T-helper 17 cell (primary cell): ENCODE measurements at regions not wholly inside any gene's neighbourhood (a gene's known extent, or its start where the extent isn't known, plus 50 kb on each side); places are given as distances from the start of the nearest gene placed in this dataset.
"Not testable (repeated sequence)": the region's sequence is repeated elsewhere in the genome, so short reads cannot be mapped to it uniquely, and the experiment has no call there.

Source experiments
- ATAC-seq: fragments of 150-1000 bp; cut with Tn5 transposase; 2 replicates; pipeline ENCODE4 v1.10.0; 2021; ENCODE audit warnings: mild to moderate bottlenecking, moderate library complexity
- DNase-seq, 3 donors: peaks; one replicate each; pipeline versions ENCODE4 v3.0.0 to v3.0.0-alpha.2; 2020 to 2021
- H3K9me3 ChIP-seq: one replicate; pipeline ENCODE4 v1.7.0; 2013; ENCODE audit warnings: low read length, mild to moderate bottlenecking; ENCODE audit not compliant: control insufficient read depth, poor library complexity, severe bottlenecking
- H3K27ac Mint-ChIP-seq: one replicate; pipeline ENCODE4 v1.8.0; 2022; ENCODE audit warnings: mild to moderate bottlenecking, moderate library complexity, mixed read lengths
- H3K27me3 Mint-ChIP-seq: one replicate; pipeline ENCODE4 v1.8.0; 2022; ENCODE audit warnings: mixed read lengths
- H3K36me3 Mint-ChIP-seq: one replicate; pipeline ENCODE4 v1.8.0; 2022; ENCODE audit warnings: low read depth, mixed read lengths
- H3K4me1 Mint-ChIP-seq: one replicate; pipeline ENCODE4 v1.8.0; 2022; ENCODE audit warnings: mild to moderate bottlenecking, mixed read lengths
- H3K4me3 Mint-ChIP-seq: one replicate; pipeline ENCODE4 v1.8.0; 2022; ENCODE audit warnings: mild to moderate bottlenecking, moderate library complexity, mixed read lengths

DNA sequence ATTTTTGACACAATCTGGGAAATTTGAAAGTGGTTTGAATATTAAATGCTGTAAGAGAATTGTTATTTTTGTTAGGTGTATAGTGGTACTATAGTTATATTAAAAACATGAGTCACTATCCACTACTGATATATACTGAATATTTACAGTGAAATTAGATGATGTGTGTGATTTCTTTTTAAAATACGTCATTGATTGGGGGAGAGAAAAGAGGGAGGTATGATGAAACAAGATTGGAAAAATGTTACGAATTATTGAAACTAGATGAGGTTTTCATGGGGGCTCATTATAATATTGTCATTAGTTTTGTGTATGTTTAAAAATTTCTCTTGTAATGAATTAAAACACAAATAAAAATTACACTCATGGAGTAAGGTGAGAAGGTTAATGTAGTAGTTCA lies 571.4 kb downstream of the HTR7 start:
- no peak for ATAC-seq
- Mint-ChIP-seq H3K27ac (no peak overlapping the region), H3K27me3 (no peaks in the 10 kb centered on the region)

DNA sequence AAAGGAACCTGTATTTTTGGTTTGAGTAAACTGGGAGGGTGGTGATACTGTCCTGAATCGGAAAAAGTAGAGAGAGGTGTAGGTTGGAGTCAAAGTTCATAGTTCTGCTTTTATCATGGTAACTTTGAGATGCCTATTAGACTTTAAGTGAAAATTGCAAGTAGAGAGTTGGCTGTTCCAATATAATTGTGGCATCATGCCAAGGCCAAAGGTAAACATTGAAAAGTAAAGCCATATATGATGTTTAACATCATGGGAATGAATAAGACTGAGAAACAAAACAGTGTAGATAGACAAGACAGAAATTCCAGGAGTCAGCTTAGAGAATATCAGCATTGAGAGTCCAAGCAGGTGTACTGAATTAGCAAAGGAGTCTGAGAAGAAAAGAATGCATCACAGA lies 570.9 kb downstream of the HTR7 start:
- H3K4me3 Mint-ChIP-seq: no peak overlapping the region
- no peaks in the 10 kb centered on the region for H3K27me3 Mint-ChIP-seq

More for the DNA sequence above, 571.4 kb downstream of the HTR7 start:
- Mint-ChIP-seq H3K36me3 (no peaks in the 10 kb centered on the region), H3K4me3 (no peak overlapping the region), H3K4me1 (no peaks in the 10 kb centered on the region)
- H3K9me3 ChIP-seq: no peaks in the 10 kb centered on the region
- no peak for DNase-seq

GRCh38 chr10:90288391-90288933 lies 569.4 kb downstream of the HTR7 start:
- H3K4me3 Mint-ChIP-seq: no peak overlapping the region
- ATAC-seq (no peak), DNase-seq (no peak)
- no peaks in the 10 kb centered on the region for H3K27me3 Mint-ChIP-seq
- no peaks in the 10 kb centered on the region for H3K4me1 Mint-ChIP-seq
- no peaks in the 10 kb centered on the region for H3K36me3 Mint-ChIP-seq
- no peaks in the 10 kb centered on the region for H3K9me3 ChIP-seq
- H3K27ac Mint-ChIP-seq: no peak overlapping the region

More for the DNA sequence above, 570.9 kb downstream of the HTR7 start:
- no peaks in the 10 kb centered on the region for H3K36me3 Mint-ChIP-seq
- DNase-seq: no peak
- no peaks in the 10 kb centered on the region for H3K4me1 Mint-ChIP-seq
- H3K27ac Mint-ChIP-seq: no peak overlapping the region
- no peaks in the 10 kb centered on the region for H3K9me3 ChIP-seq
- no peak for ATAC-seq

DNA sequence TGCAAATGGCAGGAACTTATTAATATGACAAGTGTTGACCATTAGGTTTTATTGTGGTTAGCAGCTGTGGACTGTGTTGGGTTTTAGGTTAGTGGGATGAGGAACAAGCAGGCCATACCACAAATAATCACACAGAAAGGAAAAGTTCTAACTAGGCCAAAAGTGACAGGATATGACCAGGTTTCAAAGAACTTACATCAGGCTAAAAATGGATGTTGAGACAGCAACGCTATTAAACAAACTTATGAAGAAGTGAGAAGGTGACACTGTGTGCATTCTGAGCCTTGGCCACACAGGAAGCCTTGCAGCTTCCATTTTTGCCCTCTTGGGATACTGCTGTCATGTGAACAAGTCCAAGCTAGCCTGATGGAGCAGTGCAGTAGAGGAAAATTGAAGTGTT lies 568.8 kb downstream of the HTR7 start:
- Mint-ChIP-seq H3K27ac (no peak overlapping the region), H3K36me3 (no peaks in the 10 kb centered on the region), H3K4me1 (no peaks in the 10 kb centered on the region), H3K4me3 (no peak overlapping the region), H3K27me3 (no peaks in the 10 kb centered on the region)
- no peak for ATAC-seq
- no peaks in the 10 kb centered on the region for H3K9me3 ChIP-seq
- DNase-seq: no peak

GRCh38 chr10:90293616-90294015 lies 564.2 kb downstream of the HTR7 start:
- no peaks in the 10 kb centered on the region for H3K9me3 ChIP-seq
- Mint-ChIP-seq H3K36me3 (no peaks in the 10 kb centered on the region), H3K4me3 (no peak overlapping the region), H3K27ac (no peak overlapping the region), H3K27me3 (no peaks in the 10 kb centered on the region), H3K4me1 (no peaks in the 10 kb centered on the region)
- ATAC-seq: no peak
- DNase-seq: no peak

DNA sequence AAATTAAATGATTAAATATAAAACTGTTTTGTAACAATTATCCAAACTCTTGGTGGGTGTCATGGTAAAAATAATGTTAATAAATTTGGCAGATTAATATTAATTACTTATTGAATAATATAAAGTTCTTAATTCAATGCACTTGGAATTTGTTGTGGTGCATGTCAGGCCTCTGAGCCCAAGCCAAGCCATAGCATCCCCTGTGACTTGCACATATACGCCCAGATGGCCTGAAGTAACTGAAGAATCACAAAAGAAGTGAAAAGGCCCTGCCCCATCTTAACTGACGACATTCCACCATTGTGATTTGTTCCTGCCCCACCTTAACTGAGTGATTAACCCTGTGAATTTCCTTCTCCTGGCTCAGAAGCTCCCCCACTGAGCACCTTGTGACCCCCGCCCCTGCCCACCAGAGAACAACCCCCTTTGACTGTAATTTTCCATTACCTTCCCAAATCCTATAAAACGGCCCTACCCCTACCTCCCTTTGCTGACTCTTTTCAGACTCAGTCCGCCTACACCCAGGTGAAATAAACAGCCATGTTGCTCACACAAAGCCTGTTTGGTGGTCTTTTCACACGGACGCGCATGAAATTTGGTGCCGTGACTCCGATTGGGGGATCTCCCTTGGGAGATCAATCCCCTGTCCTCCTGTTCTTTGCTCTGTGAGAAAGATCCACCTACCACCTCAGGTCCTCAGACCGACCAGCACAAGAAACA lies 562.9 kb downstream of the HTR7 start:
- H3K9me3 ChIP-seq, H3K36me3 Mint-ChIP-seq, H3K4me1 Mint-ChIP-seq, H3K4me3 Mint-ChIP-seq, ATAC-seq, H3K27ac Mint-ChIP-seq, DNase-seq, H3K27me3 Mint-ChIP-seq: not testable (repeated sequence)

DNA sequence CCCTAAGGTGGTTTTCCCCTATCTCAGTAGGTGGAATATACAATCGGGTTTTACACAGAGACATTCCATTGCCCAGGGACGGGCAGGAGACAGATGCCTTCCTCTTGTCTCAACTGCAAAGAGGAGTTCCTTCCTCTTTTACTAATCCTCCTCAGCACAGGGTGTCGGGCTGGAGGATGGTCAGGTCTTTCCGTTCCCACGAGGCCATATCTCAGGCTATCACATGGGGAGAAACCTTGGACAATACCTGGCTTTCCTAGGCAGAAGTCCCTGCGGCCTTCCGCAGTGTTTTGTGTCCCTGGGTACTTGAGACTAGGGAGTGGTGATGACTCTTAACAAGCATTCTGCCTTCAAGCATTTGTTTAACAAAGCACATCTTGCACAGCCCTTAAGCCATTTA lies 555.8 kb downstream of the HTR7 start:
- not testable (repeated sequence) for H3K9me3 ChIP-seq, ATAC-seq, H3K27ac Mint-ChIP-seq, H3K36me3 Mint-ChIP-seq, DNase-seq, H3K4me3 Mint-ChIP-seq, H3K27me3 Mint-ChIP-seq, H3K4me1 Mint-ChIP-seq

DNA sequence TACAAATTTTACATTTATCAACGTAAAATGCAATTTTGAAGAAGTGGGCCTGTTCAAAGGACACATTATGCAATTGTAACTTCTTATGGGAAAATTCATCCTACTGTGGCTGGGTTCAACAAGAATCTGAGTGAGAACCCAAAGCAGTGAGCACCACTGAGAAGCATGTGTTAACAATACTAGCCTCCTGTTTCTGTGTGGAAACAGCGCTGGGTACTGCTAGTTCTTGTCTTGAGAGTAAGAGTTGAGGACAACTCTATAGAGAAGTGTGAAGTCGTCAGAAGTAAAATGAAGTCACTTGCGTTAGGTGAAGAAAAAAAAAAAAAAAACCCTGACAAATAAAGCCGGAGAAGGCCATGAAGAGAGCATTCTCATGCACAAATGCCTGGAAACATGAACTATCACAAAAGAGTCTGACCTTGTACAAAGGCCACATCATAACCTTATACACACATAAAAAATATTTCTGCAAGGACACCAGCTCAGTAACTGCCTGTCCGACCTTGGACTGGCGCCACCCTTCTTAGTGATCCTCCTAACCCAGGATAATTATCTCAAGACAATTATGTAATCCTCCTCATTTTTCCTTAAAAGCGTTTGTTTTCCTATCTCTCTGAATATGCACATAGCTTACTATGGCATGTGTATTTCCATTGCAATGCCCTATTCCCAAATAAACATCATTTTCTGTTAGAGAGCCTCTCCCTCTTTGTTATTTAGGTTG lies 554.9 kb downstream of the HTR7 start:
- H3K27me3 Mint-ChIP-seq: no peaks in the 10 kb centered on the region
- H3K4me3 Mint-ChIP-seq: no peak overlapping the region
- ATAC-seq (no peak), DNase-seq (no peak)
- no peak overlapping the region for H3K27ac Mint-ChIP-seq
- no peaks in the 10 kb centered on the region for H3K9me3 ChIP-seq
- no peaks in the 10 kb centered on the region for H3K36me3 Mint-ChIP-seq
- no peaks in the 10 kb centered on the region for H3K4me1 Mint-ChIP-seq

DNA sequence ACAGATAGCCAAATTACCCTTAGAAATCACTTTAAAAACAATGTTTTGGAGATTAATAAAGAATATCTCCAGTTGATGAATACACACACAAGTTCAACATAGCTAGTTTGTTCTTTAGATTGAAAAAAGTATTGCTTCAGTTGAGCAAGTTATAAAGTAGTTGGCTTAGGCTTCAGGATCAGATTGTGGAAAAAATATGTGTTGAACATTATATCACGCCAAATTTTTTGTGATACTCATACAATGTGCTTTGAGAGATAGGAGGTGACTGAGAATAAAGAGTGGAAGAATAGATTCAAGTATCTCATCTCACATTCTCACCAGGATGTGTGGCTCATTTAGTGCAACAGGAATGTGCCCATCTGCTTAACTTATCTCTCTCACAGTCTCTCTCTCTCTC lies 553.3 kb downstream of the HTR7 start:
- no peak for DNase-seq
- no peaks in the 10 kb centered on the region for H3K9me3 ChIP-seq
- Mint-ChIP-seq H3K27ac (no peak overlapping the region), H3K4me1 (no peaks in the 10 kb centered on the region), H3K36me3 (no peaks in the 10 kb centered on the region), H3K4me3 (no peak overlapping the region), H3K27me3 (no peaks in the 10 kb centered on the region)
- ATAC-seq: no peak

- no peak overlapping the region for H3K27ac Mint-ChIP-seq
- no peaks in the 10 kb centered on the region for H3K36me3 Mint-ChIP-seq
- no peaks in the 10 kb centered on the region for H3K4me1 Mint-ChIP-seq
- H3K27me3 Mint-ChIP-seq: no peaks in the 10 kb centered on the region
- H3K9me3 ChIP-seq: no peaks in the 10 kb centered on the region
- DNase-seq (no peak), ATAC-seq (no peak)
- no peak overlapping the region for H3K4me3 Mint-ChIP-seq
These were observed 551.7 kb downstream of the HTR7 start for GRCh38 chr10:90306187-90306586.

DNA sequence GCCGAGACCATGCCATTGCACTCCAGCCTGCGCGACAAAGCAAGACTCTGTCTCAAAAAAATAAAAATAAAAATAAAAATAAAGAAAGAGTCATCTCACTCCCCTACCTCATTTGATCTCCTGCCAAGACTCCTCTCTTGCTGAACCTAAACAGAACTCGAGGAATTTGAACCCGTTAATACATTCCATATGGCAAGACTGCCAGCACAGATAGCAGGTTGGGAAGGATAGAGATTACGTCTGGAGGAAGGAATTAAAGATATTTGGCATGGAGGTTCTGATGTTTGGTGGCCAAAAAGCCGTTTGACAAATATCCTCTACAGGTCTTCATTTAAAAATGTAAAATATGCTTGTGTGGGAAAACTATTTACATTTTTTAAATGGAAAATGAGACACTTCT lies 549.6 kb downstream of the HTR7 start:
- H3K27ac Mint-ChIP-seq: no peak overlapping the region
- H3K9me3 ChIP-seq: no peaks in the 10 kb centered on the region
- H3K27me3 Mint-ChIP-seq: no peaks in the 10 kb centered on the region
- H3K4me3 Mint-ChIP-seq: no peak overlapping the region
- no peaks in the 10 kb centered on the region for H3K4me1 Mint-ChIP-seq
- DNase-seq (no peak), ATAC-seq (no peak)
- H3K36me3 Mint-ChIP-seq: no peaks in the 10 kb centered on the region

DNA sequence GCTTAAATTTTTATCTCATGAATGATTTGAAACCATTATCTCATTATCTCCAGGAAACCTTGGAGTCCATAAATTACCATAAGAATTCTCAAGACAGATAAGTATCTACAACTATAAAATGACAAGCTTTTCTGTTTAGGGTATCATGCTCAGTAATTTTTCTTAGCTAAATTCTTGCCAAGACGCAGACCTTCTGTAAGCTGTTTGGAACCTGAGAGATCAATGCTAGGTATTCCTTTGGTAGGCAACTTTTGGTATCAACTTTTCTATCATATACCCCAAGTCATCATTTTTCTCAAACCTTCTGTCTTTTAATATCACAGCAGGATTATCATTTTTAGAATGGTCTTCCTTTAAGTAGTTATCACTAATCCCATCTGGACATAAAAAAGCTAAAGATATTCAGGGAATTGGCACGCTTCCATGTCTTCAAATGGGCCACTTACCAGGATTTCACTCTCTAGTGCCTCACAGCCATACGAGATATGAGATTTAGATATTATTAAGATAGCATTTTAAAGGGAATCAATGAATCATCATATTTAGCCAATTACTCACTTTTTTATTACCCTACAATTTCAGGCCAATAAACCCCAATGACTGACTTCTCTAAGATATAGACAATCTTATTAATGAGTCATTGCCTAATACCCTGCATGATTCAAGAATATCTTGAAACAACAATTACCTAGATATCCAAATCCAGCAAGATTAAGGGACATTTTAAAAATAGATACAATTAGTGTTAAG lies 544.1 kb downstream of the HTR7 start:
- H3K4me1 Mint-ChIP-seq: no peaks in the 10 kb centered on the region
- ATAC-seq (no peak), DNase-seq (no peak)
- no peaks in the 10 kb centered on the region for H3K27me3 Mint-ChIP-seq
- H3K9me3 ChIP-seq: no peaks in the 10 kb centered on the region
- H3K4me3 Mint-ChIP-seq: no peak overlapping the region
- no peak overlapping the region for H3K27ac Mint-ChIP-seq
- no peaks in the 10 kb centered on the region for H3K36me3 Mint-ChIP-seq

- ATAC-seq (no peak), DNase-seq (no peak)
- Mint-ChIP-seq H3K36me3 (no peaks in the 10 kb centered on the region), H3K27ac (no peak overlapping the region), H3K4me3 (no peak overlapping the region), H3K27me3 (no peaks in the 10 kb centered on the region), H3K4me1 (no peaks in the 10 kb centered on the region)
- H3K9me3 ChIP-seq: no peaks in the 10 kb centered on the region
These were observed 543.1 kb downstream of the HTR7 start for GRCh38 chr10:90314718-90315117.
